ENCODE measurements at regions not wholly inside any gene's neighbourhood (a gene's known extent, or its start where the extent isn't known, plus 50 kb on each side); places are given as distances from the start of the nearest gene placed in this dataset.

DNA sequence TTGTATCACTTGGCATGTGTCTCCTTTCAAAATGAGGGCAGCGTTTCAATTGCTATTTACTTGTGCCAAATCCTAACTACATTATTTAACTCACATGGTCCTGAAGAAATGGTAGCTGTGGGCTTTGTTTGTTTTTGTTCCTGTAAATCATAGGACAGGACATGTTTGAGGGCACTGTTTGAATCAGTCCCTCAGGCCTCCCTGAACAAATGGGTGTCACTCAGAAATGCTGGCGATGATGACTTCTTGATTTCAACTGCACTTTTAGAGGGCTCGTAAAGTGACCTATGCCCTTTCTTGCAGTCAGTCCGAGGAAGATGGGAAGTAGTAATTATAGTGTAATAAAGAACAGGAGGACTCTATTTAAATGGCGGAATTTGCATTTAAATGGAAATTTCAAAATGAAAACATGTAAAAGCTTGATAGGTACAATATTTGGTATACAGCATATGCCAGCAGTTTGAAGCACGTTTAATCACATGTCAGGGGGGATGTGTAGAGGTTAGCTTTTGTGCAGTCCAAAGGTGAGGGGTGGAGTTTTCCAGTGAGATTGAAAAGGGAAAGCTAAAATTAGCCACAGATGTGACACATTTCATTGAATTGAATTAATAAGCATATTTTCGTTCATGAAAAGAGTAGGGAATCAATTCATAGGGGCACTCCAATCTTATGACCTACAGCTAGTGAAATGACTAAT, 1958.7 kb upstream of the IGFBP7 start (continued):
- TF ChIP-seq, protein P1, sequence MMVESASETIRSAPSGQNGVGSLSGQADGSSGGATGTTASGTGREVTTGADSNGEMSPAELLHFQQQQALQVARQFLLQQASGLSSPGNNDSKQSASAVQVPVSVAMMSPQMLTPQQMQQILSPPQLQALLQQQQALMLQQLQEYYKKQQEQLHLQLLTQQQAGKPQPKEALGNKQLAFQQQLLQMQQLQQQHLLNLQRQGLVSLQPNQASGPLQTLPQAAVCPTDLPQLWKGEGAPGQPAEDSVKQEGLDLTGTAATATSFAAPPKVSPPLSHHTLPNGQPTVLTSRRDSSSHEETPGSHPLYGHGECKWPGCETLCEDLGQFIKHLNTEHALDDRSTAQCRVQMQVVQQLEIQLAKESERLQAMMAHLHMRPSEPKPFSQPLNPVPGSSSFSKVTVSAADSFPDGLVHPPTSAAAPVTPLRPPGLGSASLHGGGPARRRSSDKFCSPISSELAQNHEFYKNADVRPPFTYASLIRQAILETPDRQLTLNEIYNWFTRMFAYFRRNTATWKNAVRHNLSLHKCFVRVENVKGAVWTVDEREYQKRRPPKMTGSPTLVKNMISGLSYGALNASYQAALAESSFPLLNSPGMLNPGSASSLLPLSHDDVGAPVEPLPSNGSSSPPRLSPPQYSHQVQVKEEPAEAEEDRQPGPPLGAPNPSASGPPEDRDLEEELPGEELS (CRISPR knock-in tag; IDR thresholded peaks at IDR 0.05): no peak
- TF ChIP-seq, protein P2, sequence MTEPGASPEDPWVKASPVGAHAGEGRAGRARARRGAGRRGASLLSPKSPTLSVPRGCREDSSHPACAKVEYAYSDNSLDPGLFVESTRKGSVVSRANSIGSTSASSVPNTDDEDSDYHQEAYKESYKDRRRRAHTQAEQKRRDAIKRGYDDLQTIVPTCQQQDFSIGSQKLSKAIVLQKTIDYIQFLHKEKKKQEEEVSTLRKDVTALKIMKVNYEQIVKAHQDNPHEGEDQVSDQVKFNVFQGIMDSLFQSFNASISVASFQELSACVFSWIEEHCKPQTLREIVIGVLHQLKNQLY (CRISPR knock-in tag; IDR thresholded peaks at IDR 0.05): no peak
- TF ChIP-seq ZBTB21 (CRISPR knock-in tag; IDR thresholded peaks at IDR 0.05; ENCODE audit: borderline replicate concordance): no peak
- TF ChIP-seq ZNF416 (CRISPR knock-in tag; IDR thresholded peaks at IDR 0.05): no peak
- TF ChIP-seq, protein P3, sequence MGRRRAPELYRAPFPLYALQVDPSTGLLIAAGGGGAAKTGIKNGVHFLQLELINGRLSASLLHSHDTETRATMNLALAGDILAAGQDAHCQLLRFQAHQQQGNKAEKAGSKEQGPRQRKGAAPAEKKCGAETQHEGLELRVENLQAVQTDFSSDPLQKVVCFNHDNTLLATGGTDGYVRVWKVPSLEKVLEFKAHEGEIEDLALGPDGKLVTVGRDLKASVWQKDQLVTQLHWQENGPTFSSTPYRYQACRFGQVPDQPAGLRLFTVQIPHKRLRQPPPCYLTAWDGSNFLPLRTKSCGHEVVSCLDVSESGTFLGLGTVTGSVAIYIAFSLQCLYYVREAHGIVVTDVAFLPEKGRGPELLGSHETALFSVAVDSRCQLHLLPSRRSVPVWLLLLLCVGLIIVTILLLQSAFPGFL (CRISPR knock-in tag; IDR thresholded peaks at IDR 0.05; ENCODE audit: borderline replicate concordance): no peak
- TF ChIP-seq, protein P4, sequence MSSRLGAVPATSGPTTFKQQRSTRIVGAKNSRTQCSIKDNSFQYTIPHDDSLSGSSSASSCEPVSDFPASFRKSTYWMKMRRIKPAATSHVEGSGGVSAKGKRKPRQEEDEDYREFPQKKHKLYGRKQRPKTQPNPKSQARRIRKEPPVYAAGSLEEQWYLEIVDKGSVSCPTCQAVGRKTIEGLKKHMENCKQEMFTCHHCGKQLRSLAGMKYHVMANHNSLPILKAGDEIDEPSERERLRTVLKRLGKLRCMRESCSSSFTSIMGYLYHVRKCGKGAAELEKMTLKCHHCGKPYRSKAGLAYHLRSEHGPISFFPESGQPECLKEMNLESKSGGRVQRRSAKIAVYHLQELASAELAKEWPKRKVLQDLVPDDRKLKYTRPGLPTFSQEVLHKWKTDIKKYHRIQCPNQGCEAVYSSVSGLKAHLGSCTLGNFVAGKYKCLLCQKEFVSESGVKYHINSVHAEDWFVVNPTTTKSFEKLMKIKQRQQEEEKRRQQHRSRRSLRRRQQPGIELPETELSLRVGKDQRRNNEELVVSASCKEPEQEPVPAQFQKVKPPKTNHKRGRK (CRISPR knock-in tag; IDR thresholded peaks at IDR 0.05; ENCODE audit: borderline replicate concordance): no peak
- no peak for TF ChIP-seq TEAD1 (CRISPR knock-in tag; IDR thresholded peaks at IDR 0.05)
- no peak for TF ChIP-seq ZNF219 (CRISPR knock-in tag; IDR thresholded peaks at IDR 0.05; ENCODE audit: borderline replicate concordance)
- TF ChIP-seq, protein P5, sequence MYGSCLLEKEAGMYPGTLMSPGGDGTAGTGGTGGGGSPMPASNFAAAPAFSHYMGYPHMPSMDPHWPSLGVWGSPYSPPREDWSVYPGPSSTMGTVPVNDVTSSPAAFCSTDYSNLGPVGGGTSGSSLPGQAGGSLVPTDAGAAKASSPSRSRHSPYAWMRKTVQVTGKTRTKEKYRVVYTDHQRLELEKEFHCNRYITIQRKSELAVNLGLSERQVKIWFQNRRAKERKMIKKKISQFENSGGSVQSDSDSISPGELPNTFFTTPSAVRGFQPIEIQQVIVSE (CRISPR knock-in tag; IDR thresholded peaks at IDR 0.05; ENCODE audit: borderline replicate concordance): no peak
- TF ChIP-seq ATF1 (CRISPR knock-in tag; IDR thresholded peaks at IDR 0.05): no peak
- TF ChIP-seq ZNF423 (CRISPR knock-in tag; IDR thresholded peaks at IDR 0.05): no peak

DNA sequence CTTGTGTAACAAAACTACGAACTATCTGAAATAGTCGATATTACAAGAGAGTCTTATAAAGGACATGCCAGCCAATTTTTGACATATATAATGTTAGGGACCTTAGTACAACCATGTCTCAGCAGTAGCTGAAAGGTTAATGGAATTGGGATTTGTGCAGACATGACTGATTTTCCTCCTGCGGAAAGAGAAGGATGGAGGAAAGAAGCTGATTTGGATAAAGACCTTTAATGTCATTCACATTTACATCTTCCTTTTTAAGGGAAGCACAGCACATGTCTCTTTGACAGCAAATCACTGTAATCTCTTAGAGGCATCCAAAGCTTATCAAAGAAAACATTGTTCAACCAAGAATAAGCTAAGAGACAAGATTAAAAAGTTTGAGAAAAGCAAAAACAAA, 1976.2 kb upstream of the IGFBP7 start:
- ATAC-seq (no peak), DNase-seq (ENCODE audit: low spot score) (no peak)
- POLR2A ChIA-PET: no interaction called here
- no peaks in the 10 kb centered on the region for H3K27me3 Mint-ChIP-seq (ENCODE audit: low read depth)
- no peak overlapping the region for H3K4me3 Mint-ChIP-seq
- CTCF ChIA-PET: no interaction called here
- H3K9me3 Mint-ChIP-seq: peaks cover 7% of the 10 kb centered on the region; the same call in 1 of the 2 replicates
- TF ChIP-seq HMGA2 (CRISPR knock-in tag; IDR thresholded peaks at IDR 0.05): no peak
- no peak for TF ChIP-seq ZBTB21 (CRISPR knock-in tag; IDR thresholded peaks at IDR 0.05; ENCODE audit: borderline replicate concordance)
- TF ChIP-seq CREM (CRISPR knock-in tag; IDR thresholded peaks at IDR 0.05): no peak
- TF ChIP-seq, protein P6, sequence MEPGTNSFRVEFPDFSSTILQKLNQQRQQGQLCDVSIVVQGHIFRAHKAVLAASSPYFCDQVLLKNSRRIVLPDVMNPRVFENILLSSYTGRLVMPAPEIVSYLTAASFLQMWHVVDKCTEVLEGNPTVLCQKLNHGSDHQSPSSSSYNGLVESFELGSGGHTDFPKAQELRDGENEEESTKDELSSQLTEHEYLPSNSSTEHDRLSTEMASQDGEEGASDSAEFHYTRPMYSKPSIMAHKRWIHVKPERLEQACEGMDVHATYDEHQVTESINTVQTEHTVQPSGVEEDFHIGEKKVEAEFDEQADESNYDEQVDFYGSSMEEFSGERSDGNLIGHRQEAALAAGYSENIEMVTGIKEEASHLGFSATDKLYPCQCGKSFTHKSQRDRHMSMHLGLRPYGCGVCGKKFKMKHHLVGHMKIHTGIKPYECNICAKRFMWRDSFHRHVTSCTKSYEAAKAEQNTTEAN (CRISPR knock-in tag; IDR thresholded peaks at IDR 0.05): no peak
- TF ChIP-seq, protein P7, sequence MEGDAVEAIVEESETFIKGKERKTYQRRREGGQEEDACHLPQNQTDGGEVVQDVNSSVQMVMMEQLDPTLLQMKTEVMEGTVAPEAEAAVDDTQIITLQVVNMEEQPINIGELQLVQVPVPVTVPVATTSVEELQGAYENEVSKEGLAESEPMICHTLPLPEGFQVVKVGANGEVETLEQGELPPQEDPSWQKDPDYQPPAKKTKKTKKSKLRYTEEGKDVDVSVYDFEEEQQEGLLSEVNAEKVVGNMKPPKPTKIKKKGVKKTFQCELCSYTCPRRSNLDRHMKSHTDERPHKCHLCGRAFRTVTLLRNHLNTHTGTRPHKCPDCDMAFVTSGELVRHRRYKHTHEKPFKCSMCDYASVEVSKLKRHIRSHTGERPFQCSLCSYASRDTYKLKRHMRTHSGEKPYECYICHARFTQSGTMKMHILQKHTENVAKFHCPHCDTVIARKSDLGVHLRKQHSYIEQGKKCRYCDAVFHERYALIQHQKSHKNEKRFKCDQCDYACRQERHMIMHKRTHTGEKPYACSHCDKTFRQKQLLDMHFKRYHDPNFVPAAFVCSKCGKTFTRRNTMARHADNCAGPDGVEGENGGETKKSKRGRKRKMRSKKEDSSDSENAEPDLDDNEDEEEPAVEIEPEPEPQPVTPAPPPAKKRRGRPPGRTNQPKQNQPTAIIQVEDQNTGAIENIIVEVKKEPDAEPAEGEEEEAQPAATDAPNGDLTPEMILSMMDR (IDR thresholded peaks at IDR 0.05): no peak
- no peak for TF ChIP-seq ZNF396 (CRISPR knock-in tag; IDR thresholded peaks at IDR 0.05; ENCODE audit: borderline replicate concordance)
- TF ChIP-seq ZNF416 (CRISPR knock-in tag; IDR thresholded peaks at IDR 0.05): no peak
- TF ChIP-seq, protein P8, sequence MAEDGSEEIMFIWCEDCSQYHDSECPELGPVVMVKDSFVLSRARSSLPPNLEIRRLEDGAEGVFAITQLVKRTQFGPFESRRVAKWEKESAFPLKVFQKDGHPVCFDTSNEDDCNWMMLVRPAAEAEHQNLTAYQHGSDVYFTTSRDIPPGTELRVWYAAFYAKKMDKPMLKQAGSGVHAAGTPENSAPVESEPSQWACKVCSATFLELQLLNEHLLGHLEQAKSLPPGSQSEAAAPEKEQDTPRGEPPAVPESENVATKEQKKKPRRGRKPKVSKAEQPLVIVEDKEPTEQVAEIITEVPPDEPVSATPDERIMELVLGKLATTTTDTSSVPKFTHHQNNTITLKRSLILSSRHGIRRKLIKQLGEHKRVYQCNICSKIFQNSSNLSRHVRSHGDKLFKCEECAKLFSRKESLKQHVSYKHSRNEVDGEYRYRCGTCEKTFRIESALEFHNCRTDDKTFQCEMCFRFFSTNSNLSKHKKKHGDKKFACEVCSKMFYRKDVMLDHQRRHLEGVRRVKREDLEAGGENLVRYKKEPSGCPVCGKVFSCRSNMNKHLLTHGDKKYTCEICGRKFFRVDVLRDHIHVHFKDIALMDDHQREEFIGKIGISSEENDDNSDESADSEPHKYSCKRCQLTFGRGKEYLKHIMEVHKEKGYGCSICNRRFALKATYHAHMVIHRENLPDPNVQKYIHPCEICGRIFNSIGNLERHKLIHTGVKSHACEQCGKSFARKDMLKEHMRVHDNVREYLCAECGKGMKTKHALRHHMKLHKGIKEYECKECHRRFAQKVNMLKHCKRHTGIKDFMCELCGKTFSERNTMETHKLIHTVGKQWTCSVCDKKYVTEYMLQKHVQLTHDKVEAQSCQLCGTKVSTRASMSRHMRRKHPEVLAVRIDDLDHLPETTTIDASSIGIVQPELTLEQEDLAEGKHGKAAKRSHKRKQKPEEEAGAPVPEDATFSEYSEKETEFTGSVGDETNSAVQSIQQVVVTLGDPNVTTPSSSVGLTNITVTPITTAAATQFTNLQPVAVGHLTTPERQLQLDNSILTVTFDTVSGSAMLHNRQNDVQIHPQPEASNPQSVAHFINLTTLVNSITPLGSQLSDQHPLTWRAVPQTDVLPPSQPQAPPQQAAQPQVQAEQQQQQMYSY (CRISPR knock-in tag; IDR thresholded peaks at IDR 0.05): no peak
- TF ChIP-seq RELA (CRISPR knock-in tag; IDR thresholded peaks at IDR 0.05; ENCODE audit: borderline replicate concordance): no peak
- no peak for TF ChIP-seq FOXK1 (CRISPR knock-in tag; IDR thresholded peaks at IDR 0.05)
- TF ChIP-seq ZNF317 (CRISPR knock-in tag; IDR thresholded peaks at IDR 0.05; ENCODE audit: borderline replicate concordance, low read depth): no peak
- H3K27ac Mint-ChIP-seq: no peak overlapping the region
- H3K4me1 Mint-ChIP-seq: peaks cover 9% of the 10 kb centered on the region
- H3K36me3 Mint-ChIP-seq: no peaks in the 10 kb centered on the region

Measured in WTC11 (cell line).